ENCODE measurements at regions not wholly inside any gene's neighbourhood (a gene's known extent, or its start where the extent isn't known, plus 50 kb on each side); places are given as distances from the start of the nearest gene placed in this dataset.

GRCh38 chr11:29847219-29847618 is 169.6 kb downstream of the KCNA4 start:
- TF ChIP-seq POLR2AphosphoS5 (IDR thresholded peaks at IDR 0.05; ENCODE audit: borderline replicate concordance, low read depth, low read length) (no peak), EZH2 (IDR thresholded peaks at IDR 0.05) (no peak)
